Rectal smooth muscle tissue (tissue), 1 donor: ENCODE measurements at regions not wholly inside any gene's neighbourhood (a gene's known extent, or its start where the extent isn't known, plus 50 kb on each side); places are given as distances from the start of the nearest gene placed in this dataset.

Experiments
- H3K27ac ChIP-seq: one replicate; pipeline ENCODE4 v1.7.0; 2013; ENCODE audit warnings: low read depth, low read length, inconsistent platforms
- H3K27me3 ChIP-seq: one replicate; pipeline ENCODE4 v1.7.0; 2013; ENCODE audit warnings: low read length; ENCODE audit not compliant: control insufficient read depth, insufficient read depth
- H3K36me3 ChIP-seq: one replicate; pipeline ENCODE4 v1.7.0; 2013; ENCODE audit warnings: low read length; ENCODE audit not compliant: control insufficient read depth, insufficient read depth
- H3K4me1 ChIP-seq: one replicate; pipeline ENCODE4 v1.7.0; 2013; ENCODE audit warnings: low read length; ENCODE audit not compliant: control insufficient read depth, insufficient read depth
- H3K4me3 ChIP-seq: one replicate; pipeline ENCODE4 v1.7.0; 2013; ENCODE audit warnings: low read length
- H3K9ac ChIP-seq: one replicate; pipeline ENCODE4 v1.7.0; 2013; ENCODE audit warnings: low read length

- no peaks in the 10 kb centered on the region for H3K27me3 ChIP-seq
- H3K4me1 ChIP-seq = no peaks in the 10 kb centered on the region
- no peaks in the 10 kb centered on the region for H3K36me3 ChIP-seq
- H3K4me3 ChIP-seq = no peak overlapping the region
- H3K27ac ChIP-seq = no peak overlapping the region
- H3K9ac ChIP-seq = no peak overlapping the region
Measured at GRCh38 chr15:38670128-38671005, 105.8 kb upstream of the RASGRP1 start.

- Histone ChIP-seq H3K27me3 (no peaks in the 10 kb centered on the region), H3K27ac (no peak overlapping the region), H3K4me3 (no peak overlapping the region), H3K36me3 (no peaks in the 10 kb centered on the region), H3K4me1 (no peaks in the 10 kb centered on the region), H3K9ac (no peak overlapping the region)
Measured at GRCh38 chr15:38671006-38671387, 106.4 kb upstream of the RASGRP1 start.

- Histone ChIP-seq H3K9ac (no peak overlapping the region), H3K36me3 (no peaks in the 10 kb centered on the region), H3K27ac (no peak overlapping the region), H3K4me3 (no peak overlapping the region), H3K4me1 (no peaks in the 10 kb centered on the region), H3K27me3 (no peaks in the 10 kb centered on the region)
Measured at GRCh38 chr15:38671675-38672254, 107.2 kb upstream of the RASGRP1 start.

DNA sequence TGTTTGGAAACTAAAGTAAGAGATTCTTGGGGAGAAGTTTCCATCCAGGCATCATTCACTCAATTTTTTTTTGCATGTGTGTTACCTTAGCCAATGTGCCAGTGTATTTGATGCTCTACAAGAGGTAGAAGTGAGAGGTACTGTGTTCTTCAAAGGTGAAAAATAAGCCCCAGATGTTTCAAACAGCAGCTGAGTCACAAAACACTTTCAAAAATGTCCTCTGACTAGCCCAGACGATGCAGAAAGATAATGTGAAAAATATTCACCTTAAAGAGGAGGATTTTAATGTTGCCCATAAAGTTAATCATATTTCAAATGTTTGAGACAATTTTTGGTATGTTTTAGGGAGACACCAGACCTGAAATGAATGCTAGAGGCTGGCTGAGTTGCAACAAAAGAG, 107.7 kb upstream of the RASGRP1 start:
- H3K9ac ChIP-seq = no peak overlapping the region
- no peak overlapping the region for H3K4me3 ChIP-seq
- H3K27ac ChIP-seq = no peak overlapping the region
- no peaks in the 10 kb centered on the region for H3K27me3 ChIP-seq
- no peaks in the 10 kb centered on the region for H3K36me3 ChIP-seq
- no peaks in the 10 kb centered on the region for H3K4me1 ChIP-seq

- Histone ChIP-seq H3K27ac (no peak overlapping the region), H3K9ac (no peak overlapping the region), H3K36me3 (no peaks in the 10 kb centered on the region), H3K4me1 (no peaks in the 10 kb centered on the region), H3K4me3 (no peak overlapping the region), H3K27me3 (no peaks in the 10 kb centered on the region)
Measured at GRCh38 chr15:38672814-38673670, 108.4 kb upstream of the RASGRP1 start.

DNA sequence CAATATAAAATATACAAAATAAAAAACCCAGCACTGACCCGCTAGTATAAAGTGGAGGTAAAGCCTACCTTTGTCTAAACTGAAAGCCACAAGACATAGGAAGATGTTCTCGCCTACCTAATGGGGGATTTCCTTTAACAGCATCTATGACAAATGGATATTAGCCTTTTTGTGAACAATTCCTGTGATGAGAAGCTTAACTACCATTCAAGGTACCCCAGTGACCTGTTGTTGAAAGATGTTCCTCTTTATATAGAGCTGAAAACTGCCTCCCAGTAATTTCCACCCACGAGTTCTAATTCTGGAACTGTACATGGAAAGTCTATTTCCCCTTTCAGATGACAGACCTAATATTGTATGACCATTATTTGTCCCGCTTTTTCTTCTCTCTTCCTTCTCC, 109.8 kb upstream of the RASGRP1 start:
- Histone ChIP-seq H3K27ac (no peak overlapping the region), H3K4me3 (no peak overlapping the region), H3K36me3 (no peaks in the 10 kb centered on the region), H3K9ac (no peak overlapping the region), H3K4me1 (no peaks in the 10 kb centered on the region), H3K27me3 (no peaks in the 10 kb centered on the region)

DNA sequence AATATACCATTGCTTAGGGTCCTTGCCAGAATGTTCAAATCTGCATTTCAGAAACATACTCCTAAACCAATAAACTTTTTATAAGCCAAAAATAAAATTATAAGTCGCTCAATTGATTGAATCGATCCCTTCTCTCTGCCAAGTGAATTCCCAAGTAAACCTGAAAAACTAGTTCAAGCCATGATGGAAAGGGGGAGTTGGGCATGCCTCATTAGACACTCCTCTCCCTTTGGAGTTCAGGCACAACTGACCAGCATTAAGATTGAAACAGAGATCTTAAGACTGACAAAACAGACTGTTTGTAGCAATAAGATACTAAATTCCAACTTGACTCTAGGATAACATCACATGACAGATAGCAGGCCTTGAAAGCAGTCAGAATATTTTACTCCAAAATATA, 113.7 kb upstream of the RASGRP1 start:
- H3K36me3 ChIP-seq = no peaks in the 10 kb centered on the region
- H3K9ac ChIP-seq = no peak overlapping the region
- H3K4me3 ChIP-seq = no peak overlapping the region
- H3K27me3 ChIP-seq = no peaks in the 10 kb centered on the region
- H3K4me1 ChIP-seq = no peaks in the 10 kb centered on the region
- H3K27ac ChIP-seq = no peak overlapping the region

GRCh38 chr15:38680775-38681174, 116.2 kb upstream of the RASGRP1 start:
- H3K27ac ChIP-seq = no peak overlapping the region

GRCh38 chr15:38682363-38682762, 117.7 kb upstream of the RASGRP1 start:
- no peaks in the 10 kb centered on the region for H3K27me3 ChIP-seq
- no peaks in the 10 kb centered on the region for H3K4me1 ChIP-seq
- H3K9ac ChIP-seq = no peak overlapping the region
- no peaks in the 10 kb centered on the region for H3K36me3 ChIP-seq
- H3K4me3 ChIP-seq = no peak overlapping the region
- H3K27ac ChIP-seq = no peak overlapping the region

More at GRCh38 chr15:38680775-38681174, 116.2 kb upstream of the RASGRP1 start:
- H3K9ac ChIP-seq = no peak overlapping the region
- no peaks in the 10 kb centered on the region for H3K4me1 ChIP-seq
- no peaks in the 10 kb centered on the region for H3K27me3 ChIP-seq
- H3K36me3 ChIP-seq = no peaks in the 10 kb centered on the region
- H3K4me3 ChIP-seq = no peak overlapping the region

GRCh38 chr15:38682861-38683260, 118.2 kb upstream of the RASGRP1 start:
- no peaks in the 10 kb centered on the region for H3K27me3 ChIP-seq
- H3K9ac ChIP-seq = no peak overlapping the region
- no peaks in the 10 kb centered on the region for H3K36me3 ChIP-seq
- H3K4me3 ChIP-seq = no peak overlapping the region
- H3K27ac ChIP-seq = no peak overlapping the region
- H3K4me1 ChIP-seq = no peaks in the 10 kb centered on the region

DNA sequence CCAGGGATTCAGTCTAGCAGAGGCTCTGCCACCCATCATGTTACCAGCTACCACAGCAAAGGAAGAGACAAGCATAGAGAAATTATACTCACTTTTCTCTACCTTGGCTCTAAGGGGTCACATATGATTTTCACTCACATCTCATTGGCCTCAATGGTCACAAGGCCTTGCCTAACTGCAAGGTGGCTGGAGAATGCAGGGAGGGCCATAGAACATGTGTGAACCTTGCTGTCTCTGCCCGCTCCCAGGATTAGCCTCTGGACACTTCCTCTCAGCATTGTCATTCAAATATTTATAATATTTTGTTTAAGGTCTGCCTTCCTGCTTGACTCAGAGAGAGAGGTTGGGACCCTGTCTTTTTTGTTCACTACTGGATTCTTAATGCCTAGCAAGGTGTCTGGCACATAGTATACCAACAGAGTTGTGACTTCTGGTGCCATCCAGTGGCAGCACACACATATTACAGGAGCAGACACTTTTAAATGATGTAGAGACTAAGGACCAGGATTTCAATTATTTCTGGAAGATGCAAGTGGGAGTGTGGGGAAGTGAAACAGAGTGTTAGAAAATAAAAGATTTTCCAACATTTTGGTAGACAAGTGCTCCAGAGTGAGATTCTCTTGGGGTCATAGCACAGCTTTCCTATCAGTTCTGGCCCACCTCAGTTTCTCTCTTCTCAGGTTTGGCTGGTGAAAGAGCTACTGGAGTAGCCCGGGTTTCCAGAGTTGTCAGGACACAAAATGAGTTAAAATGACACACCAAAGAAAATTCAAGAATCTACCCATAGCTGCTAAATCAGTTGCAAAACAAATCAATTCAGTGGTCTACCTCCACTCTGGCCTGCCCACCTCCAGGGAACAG, 119.0 kb upstream of the RASGRP1 start:
- Histone ChIP-seq H3K27ac (no peak overlapping the region), H3K36me3 (no peaks in the 10 kb centered on the region), H3K4me1 (no peaks in the 10 kb centered on the region), H3K4me3 (no peak overlapping the region), H3K9ac (no peak overlapping the region), H3K27me3 (no peaks in the 10 kb centered on the region)
